ENCODE measurements at regions not wholly inside any gene's neighbourhood (a gene's known extent, or its start where the extent isn't known, plus 50 kb on each side); places are given as distances from the start of the nearest gene placed in this dataset.

DNA sequence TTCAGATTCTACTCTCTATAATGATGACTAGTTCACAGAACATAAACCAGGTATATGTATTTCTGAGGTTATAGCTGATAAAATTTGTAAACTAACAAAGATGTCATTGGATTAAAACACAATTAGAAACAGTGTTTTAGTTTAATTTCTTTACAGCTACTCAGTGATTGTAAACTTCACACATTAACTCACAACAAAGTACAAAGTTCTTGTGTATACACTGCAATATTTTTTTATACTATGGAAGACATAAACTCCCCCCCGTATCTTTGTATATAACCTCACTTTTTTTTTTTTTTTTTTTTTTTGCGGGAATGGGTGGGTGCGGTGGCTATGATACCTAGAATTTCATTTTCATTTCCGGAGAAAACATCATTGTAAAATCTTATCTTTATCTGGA, 1043.2 kb downstream of the PCDH18 start:
- no peak for TF ChIP-seq ZFP30 (CRISPR knock-in tag; IDR thresholded peaks at IDR 0.05)
- TF ChIP-seq ZFP3 (CRISPR knock-in tag; IDR thresholded peaks at IDR 0.05) = no peak
- TF ChIP-seq, protein P1, sequence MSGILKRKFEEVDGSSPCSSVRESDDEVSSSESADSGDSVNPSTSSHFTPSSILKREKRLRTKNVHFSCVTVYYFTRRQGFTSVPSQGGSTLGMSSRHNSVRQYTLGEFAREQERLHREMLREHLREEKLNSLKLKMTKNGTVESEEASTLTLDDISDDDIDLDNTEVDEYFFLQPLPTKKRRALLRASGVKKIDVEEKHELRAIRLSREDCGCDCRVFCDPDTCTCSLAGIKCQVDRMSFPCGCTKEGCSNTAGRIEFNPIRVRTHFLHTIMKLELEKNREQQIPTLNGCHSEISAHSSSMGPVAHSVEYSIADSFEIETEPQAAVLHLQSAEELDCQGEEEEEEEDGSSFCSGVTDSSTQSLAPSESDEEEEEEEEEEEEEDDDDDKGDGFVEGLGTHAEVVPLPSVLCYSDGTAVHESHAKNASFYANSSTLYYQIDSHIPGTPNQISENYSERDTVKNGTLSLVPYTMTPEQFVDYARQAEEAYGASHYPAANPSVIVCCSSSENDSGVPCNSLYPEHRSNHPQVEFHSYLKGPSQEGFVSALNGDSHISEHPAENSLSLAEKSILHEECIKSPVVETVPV (CRISPR knock-in tag; IDR thresholded peaks at IDR 0.05) = no peak
- TF ChIP-seq GLIS3 (CRISPR knock-in tag; IDR thresholded peaks at IDR 0.05) = no peak
- TF ChIP-seq ESRRG (CRISPR knock-in tag; IDR thresholded peaks at IDR 0.05) = no peak
- no peak for TF ChIP-seq PPARA (CRISPR knock-in tag; IDR thresholded peaks at IDR 0.05; ENCODE audit: borderline replicate concordance)
- no peak for TF ChIP-seq TOX (CRISPR knock-in tag; IDR thresholded peaks at IDR 0.05; ENCODE audit: borderline replicate concordance)

Data from SK-N-SH treated with all-trans-retinoic acid at 6 μM for 48 hours (cell line).